LNCAP (cell line): ENCODE measurements at regions not wholly inside any gene's neighbourhood (a gene's known extent, or its start where the extent isn't known, plus 50 kb on each side); places are given as distances from the start of the nearest gene placed in this dataset.

Experiments used
- CTCF ChIP-seq: fragments of 450-650 bp; IDR thresholded peaks from 2 replicates; pipeline ENCODE4 v1.5.1; 2017; ENCODE audit warnings: mild to moderate bottlenecking

GRCh38 chr5:126188804-126189203, 234.4 kb upstream of the GRAMD2B start:
- no peak for TF ChIP-seq CTCF

DNA sequence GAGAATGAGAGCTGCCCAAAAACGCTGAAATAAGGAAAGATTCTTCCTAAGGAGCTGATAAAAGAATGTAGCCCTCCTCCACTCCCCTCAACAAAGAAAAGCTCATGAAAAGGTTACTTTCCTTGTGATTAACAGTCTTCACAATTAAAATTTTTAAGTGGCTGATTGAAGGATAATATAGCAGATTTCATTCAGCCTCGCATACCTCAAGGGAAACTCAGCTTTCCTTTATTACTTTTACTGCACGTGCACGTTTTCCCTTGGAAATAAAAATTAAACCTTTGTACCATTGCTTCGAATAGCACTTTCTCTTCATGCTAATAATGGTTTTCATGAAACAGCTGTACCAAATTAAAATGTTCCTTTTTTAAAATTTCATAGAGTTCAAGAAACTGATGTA, 234.0 kb upstream of the GRAMD2B start:
- TF ChIP-seq CTCF: no peak

- TF ChIP-seq CTCF: no peak
Measured at GRCh38 chr5:126189862-126190261, 233.3 kb upstream of the GRAMD2B start.

GRCh38 chr5:126192226-126192625, 231.0 kb upstream of the GRAMD2B start:
- TF ChIP-seq CTCF: no peak

DNA sequence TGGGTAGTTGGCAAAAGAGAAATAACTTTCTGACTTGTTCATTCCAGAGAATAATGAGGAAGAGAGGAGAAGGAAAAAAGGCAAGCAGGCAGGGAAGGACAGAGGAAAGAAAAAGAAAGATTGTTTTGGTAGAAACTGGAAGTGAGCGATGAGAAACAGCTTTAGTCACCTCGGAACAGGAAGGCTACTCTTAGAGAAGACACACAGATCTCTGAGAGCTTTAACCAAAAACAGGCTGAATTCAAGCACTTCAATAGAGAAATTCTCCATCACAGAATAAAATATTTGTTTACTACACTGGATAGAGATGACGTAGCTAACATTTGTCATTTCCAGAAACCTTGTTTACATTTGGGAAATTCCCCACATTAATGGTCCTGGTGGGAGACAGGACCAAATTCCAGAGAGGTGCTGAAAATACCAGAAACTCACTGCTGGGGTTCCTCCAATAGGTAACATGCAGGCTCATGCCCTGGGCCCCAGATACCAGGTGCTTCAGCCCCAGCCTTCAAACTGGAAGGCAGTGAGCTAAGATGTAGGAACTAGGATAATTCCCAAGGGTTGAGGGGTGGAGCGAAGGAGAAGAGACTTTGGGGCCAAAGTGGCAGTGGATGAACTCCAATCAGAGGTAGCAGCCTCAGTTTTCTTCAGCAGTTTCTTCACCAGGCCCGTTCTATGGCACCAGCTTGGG, 227.7 kb upstream of the GRAMD2B start:
- TF ChIP-seq CTCF: no peak

DNA sequence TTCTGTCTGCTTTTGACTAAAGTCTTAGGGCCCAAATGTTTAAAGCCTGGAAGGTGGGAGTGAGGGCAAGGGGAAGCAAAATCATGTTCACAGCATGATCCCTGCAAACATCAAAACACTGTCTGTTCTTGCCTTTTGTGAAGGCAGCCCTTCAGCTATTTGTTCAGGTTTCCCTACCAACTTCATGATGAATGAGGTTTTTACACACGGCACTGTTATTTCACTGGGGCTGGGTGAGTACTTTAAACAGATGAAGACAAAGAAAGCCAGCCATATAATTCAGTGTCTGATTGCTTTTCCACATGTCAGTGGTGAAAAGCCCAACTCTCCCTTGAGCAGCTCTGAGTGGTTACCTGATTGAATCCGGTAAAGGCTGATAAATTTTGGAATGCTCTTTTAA, 224.7 kb upstream of the GRAMD2B start:
- TF ChIP-seq CTCF: no peak

DNA sequence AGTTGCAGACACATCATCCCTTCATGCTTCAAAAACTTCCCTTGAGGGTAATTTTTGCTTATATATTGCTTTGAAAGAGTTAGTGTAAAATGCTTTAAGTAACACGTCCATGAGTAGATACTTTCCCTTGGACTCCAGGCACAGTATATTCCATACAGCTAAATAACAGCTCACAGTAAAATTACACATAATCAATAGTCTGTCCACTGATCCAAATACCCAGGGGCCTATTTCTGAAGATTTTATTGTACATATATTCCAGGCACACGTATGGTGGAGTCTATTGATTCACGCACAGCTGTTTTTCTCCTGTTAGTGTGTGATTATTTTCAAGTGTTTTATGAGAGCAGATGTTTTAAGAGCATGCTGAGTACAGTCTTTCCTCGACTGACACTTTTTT, 223.7 kb upstream of the GRAMD2B start:
- TF ChIP-seq CTCF: no peak

DNA sequence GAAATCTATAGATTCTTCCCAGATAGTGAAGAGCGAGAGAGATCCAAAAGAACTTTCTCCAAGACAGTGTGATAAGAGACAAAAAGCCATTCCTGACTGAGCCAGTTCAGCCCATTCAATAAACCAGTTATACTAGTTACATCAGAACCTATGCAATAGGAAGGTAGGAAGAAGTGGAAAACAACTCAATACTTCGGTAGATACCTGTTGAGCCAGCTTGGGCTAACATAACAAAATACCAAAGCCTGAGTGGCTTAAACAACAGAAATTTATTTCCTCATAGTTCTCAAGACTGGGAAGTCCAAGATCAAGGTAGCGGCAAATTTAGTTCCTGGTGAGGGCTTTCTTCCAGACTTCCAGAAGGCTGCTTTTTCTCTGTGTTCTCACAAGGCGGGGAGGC, 214.5 kb upstream of the GRAMD2B start:
- no peak for TF ChIP-seq CTCF
